HG03521 (cell line): ENCODE measurements at regions not wholly inside any gene's neighbourhood (a gene's known extent, or its start where the extent isn't known, plus 50 kb on each side); places are given as distances from the start of the nearest gene placed in this dataset.

Experiments
- ATAC-seq: cut with Tn5 transposase; IDR thresholded peaks from one replicate; pipeline ENCODE4 v1.9.1; 2021; ENCODE audit warnings: mild to moderate bottlenecking, moderate library complexity; ENCODE audit not compliant: unreplicated experiment

- no peak for ATAC-seq
Measured at GRCh38 chr22:22098457-22099193, 116.0 kb upstream of the TOP3B start.

DNA sequence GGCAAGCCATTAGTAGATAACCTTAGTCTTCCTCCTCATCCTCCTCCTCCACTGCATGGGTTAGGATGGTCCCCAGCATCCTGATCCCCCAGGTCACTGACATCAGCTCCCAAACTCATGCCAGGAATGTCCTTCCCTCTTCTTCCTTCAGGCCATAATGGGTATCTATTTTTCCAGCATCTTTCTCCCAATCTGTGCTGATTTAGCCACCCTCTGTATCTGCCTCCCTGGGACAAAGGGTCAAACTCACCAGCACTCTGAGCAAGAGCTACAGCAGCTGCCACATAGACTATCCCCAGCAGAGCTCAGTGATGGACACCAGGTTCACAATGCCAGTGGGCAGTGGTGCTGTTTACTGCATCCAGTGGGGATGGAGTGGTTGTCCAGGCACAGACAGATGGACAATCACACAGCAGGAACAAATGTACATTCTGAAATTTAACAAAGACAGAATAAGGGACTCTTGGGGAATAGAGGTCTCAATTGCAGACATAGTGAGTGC, 115.2 kb upstream of the TOP3B start:
- ATAC-seq = no peak

GRCh38 chr22:22094921-22095320, 112.3 kb upstream of the TOP3B start:
- no peak for ATAC-seq

GRCh38 chr22:22094514-22094913, 111.9 kb upstream of the TOP3B start:
- ATAC-seq = no peak

DNA sequence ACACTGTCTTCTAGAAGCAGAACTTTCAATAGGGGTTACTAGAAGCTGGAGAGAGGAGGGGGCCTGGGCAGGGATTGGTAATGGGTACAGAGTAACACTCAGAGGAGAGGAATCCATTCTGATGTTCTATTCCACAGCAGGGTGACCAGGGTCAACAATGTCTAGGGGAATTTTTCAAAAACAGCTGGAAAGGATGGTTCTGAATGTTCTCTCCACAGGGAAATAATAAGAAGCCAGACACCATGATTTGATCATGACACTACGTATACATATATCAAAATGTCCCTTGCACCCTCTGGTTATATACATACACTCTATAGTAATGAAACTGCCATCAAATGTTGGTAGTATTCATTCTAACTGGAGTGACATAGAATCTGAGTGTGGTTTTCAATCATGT, 111.2 kb upstream of the TOP3B start:
- ATAC-seq = no peak

DNA sequence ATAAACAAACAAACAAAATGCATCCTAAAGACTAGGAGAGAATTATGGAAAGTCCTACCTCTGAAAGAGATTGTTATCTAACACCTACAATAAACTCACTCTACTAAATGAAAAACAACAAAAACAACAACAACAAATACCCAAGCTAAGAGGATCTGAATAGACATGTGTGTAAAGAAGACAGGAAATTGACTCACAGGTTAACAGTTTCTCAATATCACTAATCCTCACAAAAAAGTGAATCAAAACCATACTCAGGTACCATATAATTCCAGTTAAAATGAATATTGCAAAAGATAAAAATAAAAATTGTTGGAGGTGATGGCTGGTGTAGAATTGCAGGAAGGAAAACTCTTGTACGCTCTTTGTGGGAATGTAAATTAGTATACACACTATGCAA, 110.4 kb upstream of the TOP3B start:
- ATAC-seq = no peak

- no peak for ATAC-seq
Measured at GRCh38 chr22:22092101-22092500, 109.5 kb upstream of the TOP3B start.

GRCh38 chr22:22091400-22091878, 108.9 kb upstream of the TOP3B start:
- no peak for ATAC-seq

- ATAC-seq = no peak
Measured at GRCh38 chr22:22090650-22091399, 108.2 kb upstream of the TOP3B start.

DNA sequence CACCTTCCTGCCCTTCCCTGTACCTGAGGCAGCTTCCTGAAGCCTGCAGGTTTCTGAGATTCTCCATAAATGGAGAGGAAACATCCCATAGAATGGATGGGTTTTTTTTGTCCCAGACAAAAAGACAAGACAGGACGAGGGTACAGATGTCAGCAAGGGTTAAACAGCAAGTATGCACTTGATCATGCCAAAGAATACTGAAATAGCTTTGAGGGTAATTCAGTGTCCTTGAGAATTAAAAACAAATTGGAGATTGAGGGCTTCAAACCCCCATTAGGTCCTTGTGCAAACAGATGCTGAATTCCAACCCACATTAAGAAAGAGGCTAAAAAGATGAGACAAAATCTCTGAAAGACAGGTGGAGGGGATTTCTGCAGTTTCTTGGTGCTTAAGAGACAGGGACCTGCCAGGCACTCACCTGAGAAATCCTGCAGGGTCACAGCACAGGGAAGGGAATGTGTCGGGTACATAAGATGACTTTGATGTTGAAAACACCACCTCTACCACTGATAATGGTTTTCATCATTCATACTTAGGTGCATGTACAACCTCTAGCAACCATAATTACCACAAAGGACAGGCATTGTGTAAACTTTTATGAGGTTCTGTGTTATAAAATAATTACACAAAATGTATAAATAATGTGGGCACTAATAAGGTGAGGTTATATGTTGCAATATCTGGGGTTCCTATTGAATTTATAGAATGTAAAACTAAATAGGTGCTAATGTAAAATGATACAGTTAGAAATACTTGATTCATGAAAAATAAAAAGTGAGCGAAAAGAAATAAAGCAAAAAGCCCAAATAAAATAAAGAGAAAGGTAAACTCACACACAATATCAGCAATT, 107.1 kb upstream of the TOP3B start:
- no peak for ATAC-seq

GRCh38 chr22:22088658-22089458, 106.3 kb upstream of the TOP3B start:
- ATAC-seq = no peak

DNA sequence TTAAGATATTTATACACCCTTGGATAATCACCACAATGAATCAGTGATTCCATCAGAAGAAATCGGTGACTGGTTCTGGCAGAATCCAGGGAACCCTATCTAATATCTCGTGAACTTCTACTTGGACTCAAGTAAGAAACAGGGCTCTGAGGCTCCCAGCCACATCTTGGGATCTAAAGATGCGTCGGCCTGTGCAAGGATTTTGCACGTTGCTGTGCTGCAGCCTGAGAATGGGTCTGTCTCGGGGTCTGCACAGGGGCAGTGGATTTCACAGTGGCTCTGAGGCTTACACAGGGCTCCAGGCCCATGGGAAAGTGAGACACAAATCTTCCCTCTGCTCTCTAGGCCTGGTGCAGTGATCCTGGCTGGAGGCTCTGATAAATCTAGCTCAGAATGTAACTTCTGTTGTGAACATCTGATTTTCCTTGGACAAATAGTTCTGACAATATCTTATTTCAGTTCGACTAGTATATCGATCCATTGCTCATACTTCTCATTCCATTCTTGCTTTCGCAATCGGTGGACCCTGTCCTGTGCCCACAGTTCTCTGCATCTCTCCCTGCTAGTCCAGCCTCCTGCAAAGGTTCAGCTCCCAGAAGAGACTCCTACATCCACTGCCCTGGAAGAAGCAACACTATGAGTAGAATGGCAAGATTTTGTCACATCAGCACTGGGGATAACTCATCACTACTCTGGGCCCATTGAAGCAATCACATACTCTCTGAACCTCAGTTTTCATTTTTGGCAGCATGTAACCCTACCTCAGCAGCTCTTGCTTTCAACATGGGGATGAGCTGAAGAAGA, 105.5 kb upstream of the TOP3B start:
- ATAC-seq = no peak

DNA sequence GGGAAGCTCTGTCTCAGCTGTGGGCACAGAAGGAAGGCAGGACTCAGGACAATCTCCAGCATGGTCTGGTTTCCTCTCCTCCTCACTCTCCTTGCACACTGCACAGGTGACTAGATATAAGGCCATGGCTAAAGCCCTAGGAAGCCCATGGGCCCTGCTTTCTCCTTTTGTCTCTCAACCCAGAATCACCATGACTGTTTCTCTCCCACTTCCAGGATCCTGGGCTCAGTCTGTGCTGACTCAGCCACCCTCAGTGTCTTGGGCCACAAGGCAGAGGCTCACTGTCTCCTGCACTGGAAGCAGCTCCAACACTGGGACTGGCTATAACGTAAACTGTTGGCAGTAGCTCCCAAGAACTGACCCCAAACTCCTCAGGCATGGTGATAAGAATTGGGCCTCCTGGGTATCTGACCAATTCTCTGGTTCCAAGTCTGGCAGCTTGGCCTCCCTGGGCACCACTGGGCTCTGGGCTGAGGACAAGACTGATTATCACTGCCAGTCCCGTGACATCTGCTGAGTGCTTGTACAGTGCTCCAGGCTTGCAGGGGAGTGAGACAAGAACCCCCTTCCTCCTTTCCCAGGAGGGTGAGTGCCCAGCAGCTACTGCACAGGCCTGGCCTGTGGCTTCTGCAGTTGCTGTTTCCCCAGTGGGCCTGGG, 104.0 kb upstream of the TOP3B start:
- ATAC-seq = no peak

DNA sequence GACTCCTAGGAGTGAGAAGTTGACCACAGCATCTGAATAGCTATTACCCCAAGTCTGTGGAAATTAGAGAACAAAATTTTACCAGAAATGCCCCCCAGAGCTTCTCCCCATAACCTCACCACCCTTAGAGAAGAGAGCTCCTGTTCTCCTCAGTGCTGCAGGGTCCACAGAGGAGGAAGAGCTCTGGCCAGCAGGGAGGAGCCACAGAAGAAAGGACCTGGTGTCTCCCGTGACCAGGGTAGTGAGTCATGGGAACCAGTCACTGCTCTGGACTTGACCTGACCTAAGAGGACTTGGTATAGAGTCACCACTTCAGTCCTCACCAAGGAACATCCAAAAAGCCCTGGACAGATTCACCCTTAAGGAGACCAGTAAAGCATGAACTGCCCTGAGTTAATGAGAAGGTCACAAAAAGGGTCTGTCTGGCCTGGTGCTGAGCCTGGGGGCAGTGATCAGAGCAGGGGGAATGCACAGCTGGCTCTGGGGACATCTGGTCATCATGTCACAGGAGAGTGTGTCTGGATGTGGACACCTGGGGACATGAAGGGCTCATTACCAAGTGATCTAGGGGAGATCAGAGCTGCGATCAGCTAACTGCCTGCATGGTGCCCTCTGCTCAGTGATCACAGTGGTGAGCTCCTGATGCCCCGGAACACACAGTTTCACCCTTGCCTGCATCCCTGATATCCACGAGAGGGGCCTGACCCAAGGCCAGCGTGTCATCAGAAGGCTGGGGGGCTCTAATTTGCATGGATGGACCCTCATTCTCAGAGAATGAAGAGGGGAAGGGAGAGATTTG, 103.3 kb upstream of the TOP3B start:
- no peak for ATAC-seq

- no peak for ATAC-seq
Measured at GRCh38 chr22:22084089-22084711, 101.6 kb upstream of the TOP3B start.

DNA sequence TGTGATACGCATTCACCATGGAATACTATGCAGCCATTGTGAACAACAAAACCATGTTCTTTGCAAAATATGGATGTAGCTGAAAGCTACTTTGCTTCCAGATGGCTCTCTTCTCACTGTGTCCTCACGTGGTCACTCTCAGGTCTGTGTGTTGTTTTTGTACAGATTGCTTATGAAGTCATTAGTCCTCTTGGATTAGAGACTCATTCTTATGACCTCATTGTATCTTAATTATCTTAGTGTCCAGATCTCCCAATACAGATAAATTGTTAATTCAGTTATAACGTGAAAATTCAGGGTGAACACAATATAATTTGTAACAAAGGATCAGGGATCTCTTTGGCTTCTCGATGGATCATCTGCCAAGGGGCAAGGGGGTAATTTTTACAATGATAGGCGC, 100.4 kb upstream of the TOP3B start:
- ATAC-seq = no peak

DNA sequence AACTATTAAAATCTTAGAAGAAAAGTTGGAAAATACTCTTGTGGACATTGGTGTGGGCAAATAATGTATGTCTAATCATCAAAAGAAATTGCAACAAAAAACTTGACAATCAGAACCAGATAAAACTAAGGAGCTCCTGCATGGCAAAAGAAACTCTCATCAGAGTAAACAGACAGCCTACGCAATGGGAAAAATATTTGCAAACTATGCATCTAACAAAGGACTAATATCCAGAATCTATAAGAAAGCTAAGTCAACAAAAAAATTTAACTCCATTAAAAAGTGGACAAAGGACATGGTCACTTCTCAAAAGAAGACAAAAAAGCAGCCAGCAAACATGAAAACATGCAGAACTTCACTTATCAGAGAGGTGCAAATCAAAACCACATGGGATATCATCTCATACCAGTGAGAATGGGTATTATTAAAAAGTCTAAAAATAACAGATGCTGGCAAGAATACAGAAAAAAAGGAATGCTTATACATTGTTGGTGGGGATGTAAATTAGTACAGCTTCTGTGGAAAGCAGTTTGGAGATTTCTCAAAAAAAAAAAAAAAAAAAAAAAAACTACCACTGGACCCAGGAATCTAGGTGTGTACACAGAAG, 99.7 kb upstream of the TOP3B start:
- ATAC-seq = no peak
